HG03039 (cell line): ENCODE measurements at regions not wholly inside any gene's neighbourhood (a gene's known extent, or its start where the extent isn't known, plus 50 kb on each side); places are given as distances from the start of the nearest gene placed in this dataset.
A peak's percentile ranks its signal among the peaks of the same experiment; 100 is the strongest.
"Not testable (repeated sequence)": the region's sequence is repeated elsewhere in the genome, so short reads cannot be mapped to it uniquely, and the experiment has no call there.

Source experiments
- ATAC-seq: cut with Tn5 transposase; IDR thresholded peaks from one replicate; pipeline ENCODE4 v1.9.1; 2021; ENCODE audit warnings: mild to moderate bottlenecking, moderate library complexity; ENCODE audit not compliant: unreplicated experiment

GRCh38 chr3:26763723-26764122 lies 141.2 kb downstream of the LRRC3B start:
- ATAC-seq: no peak

GRCh38 chr3:26766031-26766430 lies 143.5 kb downstream of the LRRC3B start:
- no peak for ATAC-seq

GRCh38 chr3:26768068-26768651 lies 145.6 kb downstream of the LRRC3B start:
- no peak for ATAC-seq

- ATAC-seq: no peak
Measured at GRCh38 chr3:26799679-26800317, 177.2 kb downstream of the LRRC3B start.

- ATAC-seq: no peak
Measured at GRCh38 chr3:26807272-26807671, 184.7 kb downstream of the LRRC3B start.

- ATAC-seq: no peak
Measured at GRCh38 chr3:26825454-26825853, 202.9 kb downstream of the LRRC3B start.

- no peak for ATAC-seq
Measured at GRCh38 chr3:26827169-26827568, 204.6 kb downstream of the LRRC3B start.

- no peak for ATAC-seq
Measured at GRCh38 chr3:26838026-26838425, 215.5 kb downstream of the LRRC3B start.

- no peak for ATAC-seq
Measured at GRCh38 chr3:26839001-26839400, 216.4 kb downstream of the LRRC3B start.

GRCh38 chr3:26840272-26840870 lies 217.8 kb downstream of the LRRC3B start:
- no peak for ATAC-seq

- ATAC-seq: no peak
Measured at GRCh38 chr3:26845194-26845593, 222.6 kb downstream of the LRRC3B start.

- ATAC-seq: no peak
Measured at GRCh38 chr3:26847680-26848079, 225.1 kb downstream of the LRRC3B start.

- no peak for ATAC-seq
Measured at GRCh38 chr3:26894443-26894842, 271.9 kb downstream of the LRRC3B start.

GRCh38 chr3:26915208-26915607 lies 292.6 kb downstream of the LRRC3B start:
- ATAC-seq: no peak

- no peak for ATAC-seq
Measured at GRCh38 chr3:26920646-26921478, 298.3 kb downstream of the LRRC3B start.

GRCh38 chr3:26931896-26932295 lies 309.3 kb downstream of the LRRC3B start:
- no peak for ATAC-seq

GRCh38 chr3:26932752-26933151 lies 310.2 kb downstream of the LRRC3B start:
- no peak for ATAC-seq

- ATAC-seq: not testable (repeated sequence)
Measured at GRCh38 chr3:26945480-26945879, 322.9 kb downstream of the LRRC3B start.

GRCh38 chr3:26960382-26960781 lies 337.8 kb downstream of the LRRC3B start:
- no peak for ATAC-seq

GRCh38 chr3:26962492-26963360 lies 340.2 kb downstream of the LRRC3B start:
- peak; percentile 92 for ATAC-seq

GRCh38 chr3:26963361-26963743 lies 340.8 kb downstream of the LRRC3B start:
- no peak for ATAC-seq
